Choroid plexus epithelial cell (primary cell): ENCODE measurements at regions not wholly inside any gene's neighbourhood (a gene's known extent, or its start where the extent isn't known, plus 50 kb on each side); places are given as distances from the start of the nearest gene placed in this dataset.
A peak's percentile ranks its signal among the peaks of the same experiment; 100 is the strongest.

ENCODE experiments used
- DNase-seq: peaks from one replicate; pipeline ENCODE4 v3.0.0-alpha.2; 2010; ENCODE audit warnings: low read depth
- H3K4me3 ChIP-seq: 2 replicates; pipeline ENCODE4 v1.5.1; 2011; ENCODE audit warnings: low read depth, mild to moderate bottlenecking, control low read depth, low read length, moderate library complexity
- TF ChIP-seq, protein P1 (sequence below): conservative IDR thresholded peaks from 2 replicates; pipeline ENCODE4 v1.5.1; 2011; ENCODE audit warnings: low read depth, mild to moderate bottlenecking, control low read depth, inconsistent platforms, low read length, moderate library complexity

GRCh38 chr5:169440107-169440705, 139.3 kb upstream of the SLIT3 start:
- H3K4me3 ChIP-seq = no peak overlapping the region
- DNase-seq = no peak
- TF ChIP-seq, protein P1, sequence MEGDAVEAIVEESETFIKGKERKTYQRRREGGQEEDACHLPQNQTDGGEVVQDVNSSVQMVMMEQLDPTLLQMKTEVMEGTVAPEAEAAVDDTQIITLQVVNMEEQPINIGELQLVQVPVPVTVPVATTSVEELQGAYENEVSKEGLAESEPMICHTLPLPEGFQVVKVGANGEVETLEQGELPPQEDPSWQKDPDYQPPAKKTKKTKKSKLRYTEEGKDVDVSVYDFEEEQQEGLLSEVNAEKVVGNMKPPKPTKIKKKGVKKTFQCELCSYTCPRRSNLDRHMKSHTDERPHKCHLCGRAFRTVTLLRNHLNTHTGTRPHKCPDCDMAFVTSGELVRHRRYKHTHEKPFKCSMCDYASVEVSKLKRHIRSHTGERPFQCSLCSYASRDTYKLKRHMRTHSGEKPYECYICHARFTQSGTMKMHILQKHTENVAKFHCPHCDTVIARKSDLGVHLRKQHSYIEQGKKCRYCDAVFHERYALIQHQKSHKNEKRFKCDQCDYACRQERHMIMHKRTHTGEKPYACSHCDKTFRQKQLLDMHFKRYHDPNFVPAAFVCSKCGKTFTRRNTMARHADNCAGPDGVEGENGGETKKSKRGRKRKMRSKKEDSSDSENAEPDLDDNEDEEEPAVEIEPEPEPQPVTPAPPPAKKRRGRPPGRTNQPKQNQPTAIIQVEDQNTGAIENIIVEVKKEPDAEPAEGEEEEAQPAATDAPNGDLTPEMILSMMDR = no peak

DNA sequence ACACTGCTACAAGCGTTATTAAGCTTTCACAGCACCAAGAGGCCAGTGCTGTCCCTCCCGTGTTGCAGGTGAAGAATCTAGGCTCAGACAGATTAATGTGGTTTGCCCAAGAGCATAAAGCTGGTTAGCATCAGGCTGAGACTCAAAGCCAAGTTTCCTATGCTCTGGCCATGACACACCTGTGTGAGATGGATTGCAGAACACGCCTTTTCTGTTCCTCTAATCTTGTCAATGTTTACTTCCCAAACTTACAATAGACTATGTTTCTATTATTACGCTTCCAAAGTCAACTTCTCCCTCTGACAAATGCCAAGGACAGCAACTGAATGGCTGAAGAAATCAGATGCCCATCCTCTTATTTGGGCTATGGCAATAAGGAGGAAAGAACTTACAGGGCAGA, 138.4 kb upstream of the SLIT3 start:
- no peak for DNase-seq
- TF ChIP-seq, protein P1 = no peak
- no peak overlapping the region for H3K4me3 ChIP-seq

- DNase-seq = no peak
- H3K4me3 ChIP-seq = no peak overlapping the region
- TF ChIP-seq, protein P1 = no peak
These were observed 134.7 kb upstream of the SLIT3 start for GRCh38 chr5:169435506-169436229.

DNA sequence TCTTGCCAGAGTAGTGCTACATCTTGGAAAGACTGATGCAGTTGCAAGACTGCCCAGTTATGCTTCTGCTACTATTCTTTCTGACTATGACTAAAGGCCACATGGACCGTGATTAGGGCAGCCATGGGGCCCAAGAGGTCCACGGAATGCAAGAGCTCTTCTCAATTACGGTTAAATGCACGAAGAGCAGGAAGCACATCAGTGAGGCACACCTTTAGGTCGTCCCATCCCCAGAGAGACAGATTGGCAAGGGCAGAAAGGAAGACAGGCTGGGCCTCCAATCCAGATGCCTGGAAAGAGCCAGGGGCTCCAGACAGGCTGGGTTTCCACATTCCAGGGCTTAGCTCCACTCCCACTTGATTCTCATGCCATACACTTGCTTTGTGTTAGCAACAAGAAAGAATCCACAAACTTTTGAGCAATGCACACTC, 132.3 kb upstream of the SLIT3 start:
- DNase-seq = no peak
- H3K4me3 ChIP-seq = no peak overlapping the region

DNA sequence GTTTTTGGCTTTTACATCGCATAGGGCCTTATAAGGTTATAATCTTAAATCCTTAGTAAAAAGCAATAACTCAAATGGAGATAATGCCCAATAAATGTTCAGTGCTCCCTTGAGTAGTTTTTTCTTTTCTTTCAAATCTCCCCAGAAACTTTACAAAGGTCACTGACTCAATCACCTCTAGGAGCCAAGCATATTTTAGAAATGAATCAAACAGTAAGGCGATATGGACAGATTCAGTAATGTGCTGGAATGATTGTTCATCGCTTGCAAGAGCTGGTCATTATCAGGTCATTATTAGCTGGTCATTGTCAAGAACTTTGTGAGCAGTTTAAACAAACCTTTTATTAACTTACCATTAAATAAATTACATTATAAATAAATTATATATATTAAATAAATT, 130.4 kb upstream of the SLIT3 start:
- DNase-seq = peak; percentile 35
- H3K4me3 ChIP-seq = no peak overlapping the region
- TF ChIP-seq, protein P1 = no peak

More for the DNA sequence above, 132.3 kb upstream of the SLIT3 start:
- TF ChIP-seq, protein P1 = no peak

GRCh38 chr5:169430671-169431070, 129.7 kb upstream of the SLIT3 start:
- TF ChIP-seq, protein P1 = no peak
- no peak overlapping the region for H3K4me3 ChIP-seq
- peak; percentile 48 for DNase-seq

GRCh38 chr5:169429044-169429443, 128.1 kb upstream of the SLIT3 start:
- DNase-seq = no peak
- TF ChIP-seq, protein P1 = no peak
- no peak overlapping the region for H3K4me3 ChIP-seq
